Upper lobe of right lung (tissue), 1 donor: ENCODE measurements at regions not wholly inside any gene's neighbourhood (a gene's known extent, or its start where the extent isn't known, plus 50 kb on each side); places are given as distances from the start of the nearest gene placed in this dataset.

Source experiments
- ATAC-seq: fragments of 200-7000 bp; cut with Tn5 transposase; one replicate; pipeline ENCODE4 v1.9.1; 2020; ENCODE audit warnings: mild to moderate bottlenecking, moderate library complexity
- DNase-seq: peaks from one replicate; pipeline ENCODE4 v3.0.0-alpha.2; 2020
- H3K27ac ChIP-seq: fragments of 200-600 bp; one replicate; pipeline ENCODE4 v1.8.0; 2022
- H3K27me3 ChIP-seq: fragments of 200-600 bp; one replicate; pipeline ENCODE4 v1.8.0; 2022; ENCODE audit warnings: mild to moderate bottlenecking
- H3K36me3 ChIP-seq: fragments of 200-600 bp; one replicate; pipeline ENCODE4 v1.8.0; 2022
- H3K4me1 ChIP-seq: fragments of 200-600 bp; one replicate; pipeline ENCODE4 v1.8.0; 2022
- H3K4me3 ChIP-seq: fragments of 200-600 bp; one replicate; pipeline ENCODE4 v1.8.0; 2022; ENCODE audit warnings: mild to moderate bottlenecking
- H3K9me3 ChIP-seq: fragments of 200-600 bp; one replicate; pipeline ENCODE4 v1.8.0; 2022
- CTCF ChIP-seq: fragments of 200-600 bp; IDR thresholded peaks from one replicate; pipeline ENCODE4 v1.8.0; 2022; ENCODE audit warnings: antibody characterized with exemption
- intact Hi-C: fragments of 100-400 bp; cut with DNase I; formaldehyde crosslinking; loops from one replicate; pipeline ENCODE4 v1.11.0; 2022
- donor health status: DM: no; HTN: yes; CAD: no; lungs with severe emphysema.

GRCh38 chr14:95436354-95436753, 80.1 kb downstream of the SYNE3 start:
- Histone ChIP-seq H3K27ac (no peak overlapping the region), H3K4me1 (no peaks in the 10 kb centered on the region), H3K9me3 (no peaks in the 10 kb centered on the region), H3K27me3 (no peaks in the 10 kb centered on the region), H3K36me3 (peaks cover 78% of the 10 kb centered on the region), H3K4me3 (no peak overlapping the region)
- TF ChIP-seq CTCF = no peak
- intact Hi-C loops = loop anchor here (5.0 kb wide), 1 partner anchor 324 kb away; no protein-coding TSS in a partner anchor
- ATAC-seq (no peak), DNase-seq (no peak)

- TF ChIP-seq CTCF = no peak
- ATAC-seq (no peak), DNase-seq (no peak)
- Histone ChIP-seq H3K27me3 (no peaks in the 10 kb centered on the region), H3K4me3 (no peak overlapping the region), H3K27ac (no peak overlapping the region), H3K9me3 (no peaks in the 10 kb centered on the region), H3K4me1 (no peaks in the 10 kb centered on the region), H3K36me3 (peaks cover 77% of the 10 kb centered on the region)
- intact Hi-C loops = no loop called here
Measured at GRCh38 chr14:95434121-95434520, 82.3 kb downstream of the SYNE3 start.

- peaks cover 67% of the 10 kb centered on the region for H3K36me3 ChIP-seq
- H3K27me3 ChIP-seq = no peaks in the 10 kb centered on the region
- no peak for TF ChIP-seq CTCF
- no peaks in the 10 kb centered on the region for H3K9me3 ChIP-seq
- H3K4me1 ChIP-seq = no peaks in the 10 kb centered on the region
- DNase-seq = no peak
- intact Hi-C loops = no loop called here
- no peak overlapping the region for H3K27ac ChIP-seq
- no peak overlapping the region for H3K4me3 ChIP-seq
- no peak for ATAC-seq
Measured at GRCh38 chr14:95433094-95433478, 83.4 kb downstream of the SYNE3 start.

- Histone ChIP-seq H3K27ac (no peak overlapping the region), H3K4me3 (no peak overlapping the region), H3K27me3 (no peaks in the 10 kb centered on the region), H3K4me1 (no peaks in the 10 kb centered on the region), H3K36me3 (peaks cover 63% of the 10 kb centered on the region), H3K9me3 (no peaks in the 10 kb centered on the region)
- DNase-seq (no peak), ATAC-seq (peak; percentile 61)
- intact Hi-C loops = no loop called here
- peak; percentile 55 for TF ChIP-seq CTCF
Measured at GRCh38 chr14:95432144-95433093, 84.0 kb downstream of the SYNE3 start.

- peaks cover 54% of the 10 kb centered on the region for H3K36me3 ChIP-seq
- peak; percentile 47 for TF ChIP-seq CTCF
- no peaks in the 10 kb centered on the region for H3K9me3 ChIP-seq
- DNase-seq = no peak
- intact Hi-C loops = no loop called here
- no peaks in the 10 kb centered on the region for H3K27me3 ChIP-seq
- H3K4me1 ChIP-seq = no peaks in the 10 kb centered on the region
- peak; percentile 54 for ATAC-seq
- no peak overlapping the region for H3K4me3 ChIP-seq
- H3K27ac ChIP-seq = no peak overlapping the region
Measured at GRCh38 chr14:95431199-95432143, 85.0 kb downstream of the SYNE3 start.
